OCI-LY1 (cell line): ENCODE measurements at regions not wholly inside any gene's neighbourhood (a gene's known extent, or its start where the extent isn't known, plus 50 kb on each side); places are given as distances from the start of the nearest gene placed in this dataset.

Experiments
- H2AFZ ChIP-seq: fragments of 200-600 bp; sonication (generic), shearing (Covaris generic); 2 replicates; pipeline ENCODE4 v1.6.0; 2014; ENCODE audit warnings: antibody characterized with exemption, mild to moderate bottlenecking, low read length
- H3F3A ChIP-seq: fragments of 200-600 bp; sonication (generic), shearing (Covaris generic); 2 replicates; pipeline ENCODE4 v1.6.0; 2014; ENCODE audit warnings: mild to moderate bottlenecking, antibody characterized with exemption, low read length, moderate library complexity; ENCODE audit not compliant: insufficient read depth
- H3K27ac ChIP-seq: fragments of 200-600 bp; sonication (generic); 2 replicates; pipeline ENCODE4 v1.5.1; 2014; ENCODE audit warnings: low read length, mixed run types, mild to moderate bottlenecking, low read depth; ENCODE audit not compliant: poor library complexity, severe bottlenecking
- H3K27me3 ChIP-seq: fragments of 200-600 bp; sonication (generic); 2 replicates; pipeline ENCODE4 v1.6.0; 2014; ENCODE audit warnings: antibody characterized with exemption, mild to moderate bottlenecking, low read length, moderate library complexity; ENCODE audit not compliant: insufficient read depth
- H3K36me3 ChIP-seq: fragments of 200-600 bp; sonication (generic); 2 replicates; pipeline ENCODE4 v1.6.1; 2014; ENCODE audit warnings: mild to moderate bottlenecking, antibody characterized with exemption, low read length, moderate library complexity, mixed read lengths; ENCODE audit not compliant: insufficient read depth
- H3K4me1 ChIP-seq: fragments of 200-600 bp; sonication (generic); 2 replicates; pipeline ENCODE4 v1.5.1; 2014; ENCODE audit warnings: mild to moderate bottlenecking, low read length, moderate library complexity; ENCODE audit not compliant: insufficient read depth, severe bottlenecking
- H3K4me2 ChIP-seq: fragments of 200-600 bp; sonication (generic), shearing (Covaris generic); 2 replicates; pipeline ENCODE4 v1.6.1; 2014; ENCODE audit warnings: low read length
- H3K4me3 ChIP-seq: fragments of 200-600 bp; sonication (generic); 2 replicates; pipeline ENCODE4 v1.5.1; 2014; ENCODE audit warnings: low read length, low read depth, mild to moderate bottlenecking, mixed read lengths; ENCODE audit not compliant: poor library complexity, severe bottlenecking
- H3K79me2 ChIP-seq: fragments of 200-600 bp; shearing (Covaris generic); 2 replicates; pipeline ENCODE4 v1.6.1; 2016; ENCODE audit warnings: mixed run types, low read length, mixed read lengths; ENCODE audit not compliant: insufficient read depth
- H3K9ac ChIP-seq: fragments of 200-600 bp; sonication (generic), shearing (Covaris generic); 2 replicates; pipeline ENCODE4 v1.6.1; 2014; ENCODE audit warnings: mild to moderate bottlenecking, low read length, mixed read lengths
- H3K9me2 ChIP-seq: fragments of 200-600 bp; sonication (generic), shearing (Covaris generic); 2 replicates; pipeline ENCODE4 v1.6.1; 2014; ENCODE audit warnings: low read depth, mild to moderate bottlenecking, low read length, mixed read lengths
- H3K9me3 ChIP-seq: fragments of 200-600 bp; shearing (Covaris generic); 2 replicates; pipeline ENCODE4 v1.6.1; 2014; ENCODE audit warnings: low read length, mixed read lengths
- H4K20me1 ChIP-seq: fragments of 200-600 bp; sonication (generic), shearing (Covaris generic); 2 replicates; pipeline ENCODE4 v1.6.0; 2016; ENCODE audit warnings: mild to moderate bottlenecking, low read length; ENCODE audit not compliant: insufficient read depth
- CTCF ChIP-seq: fragments of 200-600 bp; sonication (generic), shearing (Covaris generic); IDR thresholded peaks from 2 replicates; pipeline ENCODE4 v1.5.1; 2017; ENCODE audit warnings: mild to moderate bottlenecking, antibody characterized with exemption, low read length, moderate library complexity, mixed read lengths
- EZH2 ChIP-seq: fragments of 200-600 bp; sonication (generic), shearing (Covaris generic); IDR thresholded peaks from 2 replicates; pipeline ENCODE4 v1.8.0; 2017; ENCODE audit warnings: borderline replicate concordance, mixed run types, mild to moderate bottlenecking, antibody characterized with exemption, low read length, moderate library complexity, mixed read lengths

GRCh38 chr11:95563859-95564258, 225.7 kb downstream of the FAM76B start:
- no peak overlapping the region for H2AFZ ChIP-seq

GRCh38 chr11:95563173-95563572, 226.4 kb downstream of the FAM76B start:
- H3K36me3 ChIP-seq, result no peaks in the 10 kb centered on the region
- H3K4me1 ChIP-seq, result no peaks in the 10 kb centered on the region
- H3K9me2 ChIP-seq, result no peaks in the 10 kb centered on the region
- H4K20me1 ChIP-seq, result no peaks in the 10 kb centered on the region
- H3K79me2 ChIP-seq, result no peaks in the 10 kb centered on the region
- no peak overlapping the region for H3K4me3 ChIP-seq
- no peak overlapping the region for H3K9ac ChIP-seq
- no peak overlapping the region for H3K27ac ChIP-seq
- H3F3A ChIP-seq, result no peaks in the 10 kb centered on the region
- no peak for TF ChIP-seq EZH2
- no peak for TF ChIP-seq CTCF
- H3K27me3 ChIP-seq, result no peaks in the 10 kb centered on the region
- H3K4me2 ChIP-seq, result no peak overlapping the region
- H3K9me3 ChIP-seq, result no peaks in the 10 kb centered on the region
- H2AFZ ChIP-seq, result no peak overlapping the region

More at GRCh38 chr11:95563859-95564258, 225.7 kb downstream of the FAM76B start:
- Histone ChIP-seq H4K20me1 (no peaks in the 10 kb centered on the region), H3K4me3 (no peak overlapping the region), H3K27ac (no peak overlapping the region), H3K36me3 (no peaks in the 10 kb centered on the region), H3K9me2 (no peaks in the 10 kb centered on the region), H3F3A (no peaks in the 10 kb centered on the region), H3K4me2 (no peak overlapping the region), H3K9me3 (no peaks in the 10 kb centered on the region), H3K27me3 (no peaks in the 10 kb centered on the region), H3K9ac (no peak overlapping the region), H3K79me2 (no peaks in the 10 kb centered on the region), H3K4me1 (no peaks in the 10 kb centered on the region)
- TF ChIP-seq EZH2, result no peak
- no peak for TF ChIP-seq CTCF

GRCh38 chr11:95562196-95562921, 227.2 kb downstream of the FAM76B start:
- Histone ChIP-seq H3K27ac (no peak overlapping the region), H3K4me3 (no peak overlapping the region), H3K4me2 (no peak overlapping the region), H3K9me3 (no peaks in the 10 kb centered on the region), H3K9ac (no peak overlapping the region), H3K9me2 (no peaks in the 10 kb centered on the region), H3K79me2 (no peaks in the 10 kb centered on the region), H2AFZ (no peak overlapping the region), H4K20me1 (no peaks in the 10 kb centered on the region), H3K27me3 (no peaks in the 10 kb centered on the region), H3F3A (no peaks in the 10 kb centered on the region), H3K36me3 (no peaks in the 10 kb centered on the region), H3K4me1 (no peaks in the 10 kb centered on the region)
- TF ChIP-seq CTCF (no peak), EZH2 (no peak)
